K562 (cell line): ENCODE measurements at regions not wholly inside any gene's neighbourhood (a gene's known extent, or its start where the extent isn't known, plus 50 kb on each side); places are given as distances from the start of the nearest gene placed in this dataset.

ENCODE experiments used
- ATAC-seq: fragments of 200-7000 bp; cut with Tn5 transposase; 3 replicates; pipeline ENCODE4 v1.9.1; 2020; ENCODE audit warnings: moderate library complexity
- BruUV-seq: library from RNA; stranded (reverse); fragments of 400-500 nt; replicated peaks from 2 replicates; lab custom pipeline; 2021; lab: Mats Ljungman, UMichigan
- CTCF ChIA-PET: fragments of 300-600 bp; formaldehyde crosslinking; extraction: SDS; loops from one replicate; lab custom pipeline; 2021; ENCODE audit warnings: low intra/inter-chr PET ratio; lab: Yijun Ruan, JAX
- POLR2A ChIA-PET: fragments of 300-600, 350-650 bp; sonication (Branson Sonifier 250); formaldehyde crosslinking; extraction: SDS; loops from one replicate; lab custom pipeline; 2021; ENCODE audit warnings: antibody characterized with exemption, inconsistent platforms; lab: Yijun Ruan, JAX
- DNase-seq, 4 experiments: peaks; one replicate each; pipeline versions ENCODE4 v3.0.0 to v3.0.0-alpha.2; 2011 to 2018; ENCODE audit warnings: low spot score in 3 of 4, mixed read lengths in 3 of 4; ENCODE audit errors: extremely low read depth in 1 of 4
- FAIRE-seq: peaks from 2 replicates; lab custom pipeline; 2011; peaks lifted over from hg19 to GRCh38; lab: Jason Lieb, UNC
- H2AFZ ChIP-seq: 2 replicates; pipeline ENCODE4 v1.6.0; 2011; ENCODE audit warnings: low read depth, low read length, control low read depth, inconsistent platforms
- H3K27ac ChIP-seq: fragments of 200-600 bp; 3 replicates; pipeline ENCODE4 v1.8.0; 2011; ENCODE audit warnings: low read depth, mild to moderate bottlenecking, control low read depth, inconsistent platforms, low read length, moderate library complexity, mixed read lengths; ENCODE audit errors: extremely low read depth
- H3K27me3 ChIP-seq, 2 experiments: fragments of 300-600 bp in 1 of 2; 2 replicates in 1 of 2; 3 replicates in 1 of 2; pipeline versions ENCODE4 v1.6.0 to v1.8.0; 2011; ENCODE audit warnings: inconsistent platforms in 2 of 2, low read length in 2 of 2, mild to moderate bottlenecking in 1 of 2, mixed read lengths in 1 of 2, moderate library complexity in 1 of 2; ENCODE audit not compliant: control insufficient read depth in 2 of 2, insufficient read depth in 2 of 2
- H3K36me3 ChIP-seq: fragments of 300-600 bp; 3 replicates; pipeline ENCODE4 v1.8.0; 2011; ENCODE audit warnings: mild to moderate bottlenecking, low read length, inconsistent platforms; ENCODE audit not compliant: control insufficient read depth, insufficient read depth
- H3K4me1 ChIP-seq, 2 experiments: fragments of 200-600 bp in 1 of 2; replicated peaks in 1 of 2; 2 replicates in 1 of 2; 3 replicates in 1 of 2; pipeline versions ENCODE4 v1.5.1 to v1.8.0; 2011; ENCODE audit warnings: inconsistent platforms in 2 of 2, low read length in 2 of 2, mild to moderate bottlenecking in 1 of 2, mixed read lengths in 1 of 2, moderate library complexity in 1 of 2; ENCODE audit not compliant: control insufficient read depth in 2 of 2, insufficient read depth in 2 of 2
- H3K4me2 ChIP-seq: 2 replicates; pipeline ENCODE4 v1.6.1; 2011; ENCODE audit warnings: low read length, control low read depth, inconsistent platforms, mixed read lengths; ENCODE audit not compliant: insufficient read depth
- H3K4me3 ChIP-seq: fragments of 200-600 bp; sonication (generic), shearing (Covaris generic); 2 replicates; pipeline ENCODE4 v1.5.1; 2016; ENCODE audit warnings: control low read depth, inconsistent platforms
- H3K79me2 ChIP-seq: fragments of 200-600 bp; 3 replicates; pipeline ENCODE4 v1.8.0; 2011; ENCODE audit warnings: low read length, inconsistent platforms; ENCODE audit not compliant: control insufficient read depth, insufficient read depth
- H3K9ac ChIP-seq, 2 experiments: 2 replicates each; pipeline versions ENCODE4 v1.6.0 to v1.6.1; 2011; ENCODE audit warnings: low read depth in 2 of 2, low read length in 2 of 2, control low read depth in 1 of 2, inconsistent platforms in 1 of 2, mild to moderate bottlenecking in 1 of 2, mixed read lengths in 1 of 2; ENCODE audit not compliant: insufficient read depth in 1 of 2
- H3K9me1 ChIP-seq: one replicate; pipeline ENCODE4 v1.6.0; 2011; ENCODE audit warnings: inconsistent platforms, mild to moderate bottlenecking, low read length, moderate library complexity; ENCODE audit not compliant: control insufficient read depth, insufficient read depth
- H3K9me3 ChIP-seq: replicated peaks from 2 replicates; pipeline ENCODE4 v1.5.1; 2011; ENCODE audit warnings: low read depth, low read length, inconsistent platforms; ENCODE audit not compliant: control insufficient read depth, insufficient read depth
- H4K20me1 ChIP-seq: replicated peaks from 2 replicates; pipeline ENCODE4 v1.6.1; 2011; ENCODE audit warnings: low read length, inconsistent platforms, mixed read lengths; ENCODE audit not compliant: control insufficient read depth, insufficient read depth
- CBFA2T2 ChIP-seq: fragments of 450-650 bp; conservative IDR thresholded peaks from 2 replicates; pipeline ENCODE4 v1.6.1; 2017; ENCODE audit warnings: mild to moderate bottlenecking
- DEAF1 ChIP-seq: fragments of 450-650 bp; formaldehyde crosslinking; IDR thresholded peaks from 2 replicates; pipeline ENCODE4 v1.4.0; 2020; ENCODE audit warnings: mild to moderate bottlenecking, moderate library complexity
- FOXO4 ChIP-seq: fragments of 450-650 bp; formaldehyde crosslinking; IDR thresholded peaks from 2 replicates; pipeline ENCODE4 v1.4.0; 2020; ENCODE audit warnings: mild to moderate bottlenecking, moderate library complexity
- HSF4 ChIP-seq: fragments of 250-450 bp; sonication (Bioruptor Pico); IDR thresholded peaks from 2 replicates; pipeline ENCODE4 v2.1.2; 2022; ENCODE audit warnings: mild to moderate bottlenecking, moderate library complexity, borderline replicate concordance
- MTA2 ChIP-seq: fragments of 450-650 bp; IDR thresholded peaks from 2 replicates; pipeline ENCODE4 v1.6.1; 2016; ENCODE audit warnings: low read depth
- NR4A1 ChIP-seq, 2 experiments: fragments of 250-450 bp in 1 of 2; fragments of 450-650 bp in 1 of 2; sonication (Bioruptor Pico) in 1 of 2; IDR thresholded peaks; 2 replicates each; pipeline versions ENCODE4 v1.4.0 to v1.6.1; 2016 to 2020; ENCODE audit warnings: mild to moderate bottlenecking in 2 of 2, missing compliant biosample characterization in 1 of 2, missing genetic modification characterization in 1 of 2, moderate library complexity in 1 of 2
- PYGO2 ChIP-seq: fragments of 450-650 bp; IDR thresholded peaks from 2 replicates; pipeline ENCODE4 v1.6.1; 2016; ENCODE audit warnings: mild to moderate bottlenecking, missing genetic modification characterization, moderate library complexity, missing compliant biosample characterization
- RBM17 ChIP-seq: fragments of 200-400 bp; formaldehyde crosslinking; IDR thresholded peaks from 2 replicates; pipeline ENCODE4 v1.6.1; 2017; ENCODE audit warnings: low read depth, mild to moderate bottlenecking, low read length, borderline replicate concordance
- SMARCE1 ChIP-seq: fragments of 450-650 bp; IDR thresholded peaks from 2 replicates; pipeline ENCODE4 v1.7.1; 2016; ENCODE audit warnings: mild to moderate bottlenecking
- SNIP1 ChIP-seq: fragments of 450-650 bp; IDR thresholded peaks from 2 replicates; pipeline ENCODE4 v1.7.1; 2017; ENCODE audit warnings: low read depth, mild to moderate bottlenecking
- SRSF3 ChIP-seq: fragments of 200-400 bp; formaldehyde crosslinking; IDR thresholded peaks from 2 replicates; pipeline ENCODE4 v1.6.1; 2016; ENCODE audit warnings: mild to moderate bottlenecking, low read length, moderate library complexity; ENCODE audit not compliant: insufficient read depth
- STAT5B ChIP-seq: fragments of 250-450 bp; sonication (Bioruptor Pico); IDR thresholded peaks from 2 replicates; pipeline ENCODE4 v1.8.0; 2021; ENCODE audit warnings: mild to moderate bottlenecking, inconsistent platforms
- TAF7 ChIP-seq: fragments of 450-650 bp; IDR thresholded peaks from 2 replicates; pipeline ENCODE4 v1.6.1; 2016; ENCODE audit warnings: missing genetic modification characterization, missing compliant biosample characterization
- ZFX ChIP-seq: sonication (generic); formaldehyde crosslinking; IDR thresholded peaks from 2 replicates; pipeline ENCODE4 v1.8.0; 2022; ENCODE audit warnings: mild to moderate bottlenecking, missing genetic modification reagents, moderate library complexity
- ZNF384 ChIP-seq: IDR thresholded peaks from 2 replicates; pipeline ENCODE4 v1.6.1; 2012; ENCODE audit warnings: low read depth, low read length, improper control_type of control experiment
- ZNF77 ChIP-seq: fragments of 250-450 bp; sonication (Bioruptor Pico); IDR thresholded peaks from 2 replicates; pipeline ENCODE4 v1.5.0; 2020
- WGBS: fragments of 100-300 bp; shearing (Covaris generic); methylation state at CpG from one replicate; pipeline ENCODE4 v1.1.6; 2016; ENCODE audit warnings: low coverage, mixed read lengths; ENCODE audit not compliant: insufficient coverage; ENCODE audit errors: missing lambda C conversion rate; 5-methylcytosine and 5-hydroxymethylcytosine counted together
- in situ Hi-C: fragments of 300-500 bp; cut with MboI; formaldehyde crosslinking; loops from 4 replicates; pipeline ENCODE4 v1.15.0; 2018; ENCODE audit warnings: inconsistent platforms, mixed read lengths
- intact Hi-C: fragments of 100-400 bp; cut with micrococcal nuclease; formaldehyde crosslinking; loops from 2 replicates; pipeline ENCODE4 v1.14.2; 2022

GRCh38 chr10:109089779-109090178 lies 833.5 kb downstream of the XPNPEP1 start:
- ChIA-PET POLR2A (no interaction called here), CTCF (no interaction called here)
- no peak for FAIRE-seq

GRCh38 chr10:109071539-109071938 lies 851.8 kb downstream of the XPNPEP1 start:
- Histone ChIP-seq H3K9ac (no peak overlapping the region), H3K9me3 (no peaks in the 10 kb centered on the region), H3K27me3 (no peaks in the 10 kb centered on the region), H2AFZ (no peak overlapping the region), H3K9me1 (no peaks in the 10 kb centered on the region), H3K27ac (no peak overlapping the region), H4K20me1 (no peaks in the 10 kb centered on the region), H3K79me2 (no peaks in the 10 kb centered on the region), H3K36me3 (no peaks in the 10 kb centered on the region), H3K4me1 (no peaks in the 10 kb centered on the region), H3K4me2 (no peak overlapping the region), H3K4me3 (no peak overlapping the region)
- POLR2A ChIA-PET = no interaction called here
- FAIRE-seq = no peak
- no TSS peak for BruUV-seq
- in situ Hi-C loops = no loop called here
- intact Hi-C loops = no loop called here
- no peak for DNase-seq
- CTCF ChIA-PET = no interaction called here
- ATAC-seq = no peak
- WGBS = 0% methylated on average over 2 of the region's 2 CpGs
- no peak for TF ChIP-seq ZFX (CRISPR knock-in tag)
- TF ChIP-seq SMARCE1 = no peak
- no peak for TF ChIP-seq STAT5B (CRISPR knock-in tag)
- TF ChIP-seq SRSF3 = no peak
- TF ChIP-seq SNIP1 = no peak
- TF ChIP-seq RBM17 = no peak
- no peak for TF ChIP-seq PYGO2
- TF ChIP-seq NR4A1 (CRISPR knock-in tag; IDR thresholded peaks at IDR 0.05) = no peak
- TF ChIP-seq NR4A1 (tag; IDR thresholded peaks at IDR 0.05) = no peak
- no peak for TF ChIP-seq FOXO4 (CRISPR knock-in tag)
- TF ChIP-seq HSF4 (CRISPR knock-in tag) = no peak
- TF ChIP-seq MTA2 = no peak
- TF ChIP-seq ZNF384 = no peak
- no peak for TF ChIP-seq DEAF1 (CRISPR knock-in tag)

More at GRCh38 chr10:109089779-109090178, 833.5 kb downstream of the XPNPEP1 start:
- Histone ChIP-seq H3K4me2 (no peak overlapping the region), H3K79me2 (no peaks in the 10 kb centered on the region), H3K4me3 (no peak overlapping the region), H3K9me1 (no peaks in the 10 kb centered on the region), H3K9me3 (no peaks in the 10 kb centered on the region), H3K4me1 (no peaks in the 10 kb centered on the region), H3K27ac (no peak overlapping the region), H3K9ac (no peak overlapping the region), H2AFZ (no peak overlapping the region), H3K36me3 (no peaks in the 10 kb centered on the region), H4K20me1 (no peaks in the 10 kb centered on the region), H3K27me3 (no peaks in the 10 kb centered on the region)
- DNase-seq (no peak), ATAC-seq (no peak)
- 0% methylated on average over 3 of the region's 3 CpGs for WGBS
- TF ChIP-seq CBFA2T2 = no peak
- TF ChIP-seq TAF7 (tag) = no peak
- TF ChIP-seq ZNF77 (CRISPR knock-in tag) = no peak
- no TSS peak for BruUV-seq
- intact Hi-C loops = no loop called here
- in situ Hi-C loops = no loop called here
